ENCODE measurements at regions not wholly inside any gene's neighbourhood (a gene's known extent, or its start where the extent isn't known, plus 50 kb on each side); places are given as distances from the start of the nearest gene placed in this dataset.

GRCh38 chr1:177872308-177872900 is 97.5 kb downstream of the SEC16B start:
- TF ChIP-seq CTCF (IDR thresholded peaks at IDR 0.05), result no peak

- TF ChIP-seq CTCF (IDR thresholded peaks at IDR 0.05), result no peak
Observed at GRCh38 chr1:177871613-177872307, 98.1 kb downstream of the SEC16B start.

GRCh38 chr1:177869586-177869985 is 100.3 kb downstream of the SEC16B start:
- TF ChIP-seq CTCF (IDR thresholded peaks at IDR 0.05), result no peak

GRCh38 chr1:177865807-177866206 is 104.1 kb downstream of the SEC16B start:
- no peak for TF ChIP-seq CTCF (IDR thresholded peaks at IDR 0.05)

- no peak for TF ChIP-seq CTCF (IDR thresholded peaks at IDR 0.05)
Observed at GRCh38 chr1:177864538-177865305, 105.1 kb downstream of the SEC16B start.

- TF ChIP-seq CTCF (IDR thresholded peaks at IDR 0.05), result no peak
Observed at GRCh38 chr1:177863796-177864195, 106.1 kb downstream of the SEC16B start.

- no peak for TF ChIP-seq CTCF (IDR thresholded peaks at IDR 0.05)
Observed at GRCh38 chr1:177862916-177863315, 106.9 kb downstream of the SEC16B start.

All from LNCAP (cell line).